ENCODE measurements at regions not wholly inside any gene's neighbourhood (a gene's known extent, or its start where the extent isn't known, plus 50 kb on each side); places are given as distances from the start of the nearest gene placed in this dataset.

- no peak for TF ChIP-seq ARNTL (CRISPR knock-in tag; IDR thresholded peaks at IDR 0.05; ENCODE audit: borderline replicate concordance, low read depth)
- TF ChIP-seq TOX (CRISPR knock-in tag; IDR thresholded peaks at IDR 0.05; ENCODE audit: borderline replicate concordance): no peak
- no peak for TF ChIP-seq OSR1 (CRISPR knock-in tag; IDR thresholded peaks at IDR 0.05)
- TF ChIP-seq TSHZ2 (CRISPR knock-in tag; IDR thresholded peaks at IDR 0.05): no peak
Observed at GRCh38 chr11:23755769-23756168, 741.1 kb upstream of the LUZP2 start (continued).

- TF ChIP-seq CREB5 (CRISPR knock-in tag; IDR thresholded peaks at IDR 0.05; ENCODE audit: low read depth) (no peak), POU6F1 (CRISPR knock-in tag; IDR thresholded peaks at IDR 0.05; ENCODE audit: borderline replicate concordance, low read depth) (no peak), ZNF565 (CRISPR knock-in tag; conservative IDR thresholded peaks at IDR 0.05; ENCODE audit: low read depth) (no peak), RARB (CRISPR knock-in tag; IDR thresholded peaks at IDR 0.05) (no peak), TSHZ2 (CRISPR knock-in tag; IDR thresholded peaks at IDR 0.05) (no peak), TOX (CRISPR knock-in tag; IDR thresholded peaks at IDR 0.05; ENCODE audit: borderline replicate concordance) (no peak)
Observed at GRCh38 chr11:23759489-23759888, 737.4 kb upstream of the LUZP2 start.

GRCh38 chr11:23764286-23764685 lies 732.6 kb upstream of the LUZP2 start:
- no peak for ATAC-seq
- no peak for TF ChIP-seq RARB (CRISPR knock-in tag; IDR thresholded peaks at IDR 0.05)
- TF ChIP-seq ZFP30 (CRISPR knock-in tag; IDR thresholded peaks at IDR 0.05): no peak
- no peak for TF ChIP-seq SNAI2 (CRISPR knock-in tag; IDR thresholded peaks at IDR 0.05)
- TF ChIP-seq ZFP3 (CRISPR knock-in tag; IDR thresholded peaks at IDR 0.05): no peak
- no peak for TF ChIP-seq ARNTL (CRISPR knock-in tag; IDR thresholded peaks at IDR 0.05; ENCODE audit: borderline replicate concordance, low read depth)
- TF ChIP-seq BACH2 (CRISPR knock-in tag; IDR thresholded peaks at IDR 0.05; ENCODE audit: borderline replicate concordance): no peak
- TF ChIP-seq PPARA (CRISPR knock-in tag; IDR thresholded peaks at IDR 0.05; ENCODE audit: borderline replicate concordance): no peak
- TF ChIP-seq POU6F1 (CRISPR knock-in tag; IDR thresholded peaks at IDR 0.05; ENCODE audit: borderline replicate concordance, low read depth): no peak
- no peak for TF ChIP-seq TSHZ2 (CRISPR knock-in tag; IDR thresholded peaks at IDR 0.05)
- TF ChIP-seq TOX (CRISPR knock-in tag; IDR thresholded peaks at IDR 0.05; ENCODE audit: borderline replicate concordance): no peak
- no peak for TF ChIP-seq ZNF8 (CRISPR knock-in tag; IDR thresholded peaks at IDR 0.05)
- TF ChIP-seq ZNF70 (CRISPR knock-in tag; IDR thresholded peaks at IDR 0.05): no peak
- no peak for TF ChIP-seq ESRRG (CRISPR knock-in tag; IDR thresholded peaks at IDR 0.05)
- no peak for TF ChIP-seq ISL1 (CRISPR knock-in tag; IDR thresholded peaks at IDR 0.05)
- TF ChIP-seq OSR1 (CRISPR knock-in tag; IDR thresholded peaks at IDR 0.05): no peak
- TF ChIP-seq CSRNP3 (CRISPR knock-in tag; IDR thresholded peaks at IDR 0.05): no peak
- no peak for TF ChIP-seq TCF4 (CRISPR knock-in tag; IDR thresholded peaks at IDR 0.05; ENCODE audit: borderline replicate concordance)
- no peak for TF ChIP-seq CSDC2 (CRISPR knock-in tag; IDR thresholded peaks at IDR 0.05)
- no peak for TF ChIP-seq ZNF565 (CRISPR knock-in tag; conservative IDR thresholded peaks at IDR 0.05; ENCODE audit: low read depth)

More at GRCh38 chr11:23759489-23759888, 737.4 kb upstream of the LUZP2 start:
- ATAC-seq: no peak
